ENCODE measurements at regions not wholly inside any gene's neighbourhood (a gene's known extent, or its start where the extent isn't known, plus 50 kb on each side); places are given as distances from the start of the nearest gene placed in this dataset.

- no peak for TF ChIP-seq CTCF (IDR thresholded peaks at IDR 0.05)
- Mint-ChIP-seq H3K27ac (no peak overlapping the region), H3K9me3 (peaks cover 1 to 8% (median 3%) of the 10 kb centered on the region in 7 donors), H3K4me1 (no peaks in the 10 kb centered on the region), H3K27me3 (ENCODE audit: low read depth in 3 of 3) (no peaks in the 10 kb centered on the region), H3K4me3 (no peak overlapping the region), H3K36me3 (no peaks in the 10 kb centered on the region)
- Histone ChIP-seq H4K20me1 (ENCODE audit: insufficient read depth, low read length) (no peaks in the 10 kb centered on the region), H3K36me3 (replicated peaks in 1 of 2; ENCODE audit: control insufficient read depth in 1 of 2, insufficient read depth in 2 of 2, low read length in 2 of 2) (no peaks in the 10 kb centered on the region), H3K9me3 (replicated peaks in 1 of 2; ENCODE audit: control insufficient read depth in 1 of 2, insufficient read depth in 1 of 2, low read length in 2 of 2) (peaks cover 0 to 10% of the 10 kb centered on the region in 2 donors), H3K4me3 (replicated peaks in 1 of 3; ENCODE audit: low read depth in 2 of 3, low read length in 3 of 3) (no peak overlapping the region), H3K4me2 (replicated peaks; ENCODE audit: extremely low read depth, low read length, poor library complexity, severe bottlenecking) (no peak overlapping the region), H3K4me1 (ENCODE audit: control insufficient read depth in 1 of 2, insufficient read depth in 2 of 2, low read length in 2 of 2) (no peaks in the 10 kb centered on the region), H3K9ac (ENCODE audit: insufficient read depth, low read length, poor library complexity, severe bottlenecking) (no peak overlapping the region), H2AFZ (ENCODE audit: insufficient read depth, low read depth, low read length, poor library complexity, severe bottlenecking) (no peak overlapping the region), H3K79me2 (ENCODE audit: insufficient read depth, low read length) (no peaks in the 10 kb centered on the region), H3K27me3 (ENCODE audit: control insufficient read depth in 2 of 2, insufficient read depth in 2 of 2, low read length in 2 of 2) (no peaks in the 10 kb centered on the region), H3K27ac (ENCODE audit: low read depth in 1 of 2, low read length in 2 of 2) (no peak overlapping the region)
- DNase-seq = no peak
- 90% methylated on average over 4 of the region's 9 CpGs for WGBS (ENCODE audit: insufficient coverage)
- intact Hi-C loops (cut with micrococcal nuclease) = no loop called here
These were observed 246.7 kb upstream of the EPHA4 start for GRCh38 chr2:221818616-221819320.

- Histone ChIP-seq H3K79me2 (ENCODE audit: insufficient read depth, low read length) (no peaks in the 10 kb centered on the region), H3K9me3 (replicated peaks in 1 of 2; ENCODE audit: control insufficient read depth in 1 of 2, insufficient read depth in 1 of 2, low read length in 2 of 2) (peaks cover 0 to 7% of the 10 kb centered on the region in 2 donors), H3K9ac (ENCODE audit: insufficient read depth, low read length, poor library complexity, severe bottlenecking) (no peak overlapping the region), H3K36me3 (replicated peaks in 1 of 2; ENCODE audit: control insufficient read depth in 1 of 2, insufficient read depth in 2 of 2, low read length in 2 of 2) (no peaks in the 10 kb centered on the region), H4K20me1 (ENCODE audit: insufficient read depth, low read length) (no peaks in the 10 kb centered on the region), H3K27me3 (ENCODE audit: control insufficient read depth in 2 of 2, insufficient read depth in 2 of 2, low read length in 2 of 2) (no peaks in the 10 kb centered on the region), H3K4me2 (replicated peaks; ENCODE audit: extremely low read depth, low read length, poor library complexity, severe bottlenecking) (no peak overlapping the region), H2AFZ (ENCODE audit: insufficient read depth, low read depth, low read length, poor library complexity, severe bottlenecking) (no peak overlapping the region), H3K4me1 (ENCODE audit: control insufficient read depth in 1 of 2, insufficient read depth in 2 of 2, low read length in 2 of 2) (no peaks in the 10 kb centered on the region), H3K4me3 (replicated peaks in 1 of 3; ENCODE audit: low read depth in 2 of 3, low read length in 3 of 3) (no peak overlapping the region), H3K27ac (ENCODE audit: low read depth in 1 of 2, low read length in 2 of 2) (no peak overlapping the region)
- no peak overlapping the region for H3K27ac Mint-ChIP-seq
- no peaks in the 10 kb centered on the region for H3K4me1 Mint-ChIP-seq
- 67% methylated on average over 2 of the region's 3 CpGs for WGBS (ENCODE audit: insufficient coverage)
- no peak for DNase-seq
- H3K27me3 Mint-ChIP-seq (ENCODE audit: low read depth in 3 of 3) = no peaks in the 10 kb centered on the region
- peaks cover 1 to 8% (median 3%) of the 10 kb centered on the region in 7 donors for H3K9me3 Mint-ChIP-seq
- no peak overlapping the region for H3K4me3 Mint-ChIP-seq
- no peak for TF ChIP-seq CTCF (IDR thresholded peaks at IDR 0.05)
- intact Hi-C loops (cut with micrococcal nuclease) = no loop called here
- no peaks in the 10 kb centered on the region for H3K36me3 Mint-ChIP-seq
These were observed 245.8 kb upstream of the EPHA4 start for GRCh38 chr2:221817878-221818277.

Data from CD14-positive monocyte (primary cell).